ENCODE measurements at regions not wholly inside any gene's neighbourhood (a gene's known extent, or its start where the extent isn't known, plus 50 kb on each side); places are given as distances from the start of the nearest gene placed in this dataset.
"Not testable (repeated sequence)": the region's sequence is repeated elsewhere in the genome, so short reads cannot be mapped to it uniquely, and the experiment has no call there.

DNA sequence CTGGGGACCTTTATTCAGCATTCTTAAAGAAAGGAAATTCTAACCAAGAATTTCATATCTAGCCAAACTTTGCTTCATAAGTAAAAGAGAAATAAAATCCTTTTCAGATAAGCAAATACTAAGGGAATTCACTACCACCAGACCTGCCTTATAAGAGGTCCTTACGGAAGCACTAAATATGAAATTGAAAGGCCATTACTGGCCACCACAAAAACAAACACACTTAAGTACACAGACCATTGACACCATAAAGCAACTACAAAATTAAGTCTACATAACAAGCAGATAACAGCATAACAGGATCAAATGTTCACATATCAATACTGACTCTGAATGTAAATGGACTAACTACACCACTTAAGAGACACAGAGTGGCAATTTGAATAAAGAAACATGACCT lies 361.4 kb upstream of the POU5F2 start:
- no peaks in the 10 kb centered on the region for H3K4me1 ChIP-seq
- no peak overlapping the region for H3K4me3 ChIP-seq
- H3K36me3 ChIP-seq = no peaks in the 10 kb centered on the region
- intact Hi-C loops (cut with DNase I) = no loop called here
- H3K27me3 ChIP-seq = no peaks in the 10 kb centered on the region
- no peak for DNase-seq
- H3K9me3 ChIP-seq = no peaks in the 10 kb centered on the region
- TF ChIP-seq, protein P1, sequence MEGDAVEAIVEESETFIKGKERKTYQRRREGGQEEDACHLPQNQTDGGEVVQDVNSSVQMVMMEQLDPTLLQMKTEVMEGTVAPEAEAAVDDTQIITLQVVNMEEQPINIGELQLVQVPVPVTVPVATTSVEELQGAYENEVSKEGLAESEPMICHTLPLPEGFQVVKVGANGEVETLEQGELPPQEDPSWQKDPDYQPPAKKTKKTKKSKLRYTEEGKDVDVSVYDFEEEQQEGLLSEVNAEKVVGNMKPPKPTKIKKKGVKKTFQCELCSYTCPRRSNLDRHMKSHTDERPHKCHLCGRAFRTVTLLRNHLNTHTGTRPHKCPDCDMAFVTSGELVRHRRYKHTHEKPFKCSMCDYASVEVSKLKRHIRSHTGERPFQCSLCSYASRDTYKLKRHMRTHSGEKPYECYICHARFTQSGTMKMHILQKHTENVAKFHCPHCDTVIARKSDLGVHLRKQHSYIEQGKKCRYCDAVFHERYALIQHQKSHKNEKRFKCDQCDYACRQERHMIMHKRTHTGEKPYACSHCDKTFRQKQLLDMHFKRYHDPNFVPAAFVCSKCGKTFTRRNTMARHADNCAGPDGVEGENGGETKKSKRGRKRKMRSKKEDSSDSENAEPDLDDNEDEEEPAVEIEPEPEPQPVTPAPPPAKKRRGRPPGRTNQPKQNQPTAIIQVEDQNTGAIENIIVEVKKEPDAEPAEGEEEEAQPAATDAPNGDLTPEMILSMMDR (IDR thresholded peaks at IDR 0.05) = no peak
- no peak overlapping the region for H3K27ac ChIP-seq
- H3K9ac ChIP-seq (ENCODE audit: low read depth in 2 of 2, low read length in 2 of 2) = no peak overlapping the region

DNA sequence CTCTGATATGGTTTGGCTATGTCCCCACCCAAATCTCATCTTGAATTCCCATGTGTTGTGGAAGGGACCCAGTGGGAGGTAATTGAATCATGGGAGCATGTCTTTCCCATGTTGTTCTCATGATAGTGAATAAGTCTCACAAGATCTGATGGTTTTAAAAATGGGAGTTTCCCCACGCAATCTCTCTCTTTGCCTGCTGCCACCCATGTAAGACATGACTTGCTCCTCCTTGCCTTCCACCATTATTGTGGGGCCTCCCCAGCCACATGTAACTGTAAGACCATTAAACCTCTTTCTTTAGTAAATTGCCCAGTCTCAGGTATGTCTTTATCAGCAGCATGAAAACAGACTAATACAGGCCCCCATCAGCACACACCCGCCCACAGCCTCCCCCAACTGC lies 356.0 kb upstream of the POU5F2 start:
- H3K4me3 ChIP-seq; intact Hi-C loops (cut with DNase I); H3K9me3 ChIP-seq: not testable (repeated sequence)

GRCh38 chr5:94094793-94095441 lies 353.5 kb upstream of the POU5F2 start:
- intact Hi-C loops (cut with DNase I) = no loop called here
- no peak for DNase-seq
- Histone ChIP-seq H3K27ac (no peak overlapping the region), H3K9me3 (no peaks in the 10 kb centered on the region), H3K4me3 (no peak overlapping the region), H3K36me3 (no peaks in the 10 kb centered on the region), H3K4me1 (no peaks in the 10 kb centered on the region), H3K9ac (ENCODE audit: low read depth in 2 of 2, low read length in 2 of 2) (no peak overlapping the region), H3K27me3 (no peaks in the 10 kb centered on the region)
- TF ChIP-seq, protein P1 (IDR thresholded peaks at IDR 0.05) = no peak

More for the DNA sequence above, 356.0 kb upstream of the POU5F2 start:
- not testable (repeated sequence) for DNase-seq; H3K36me3 ChIP-seq; H3K27ac ChIP-seq; H3K4me1 ChIP-seq; H3K27me3 ChIP-seq; H3K9ac ChIP-seq (ENCODE audit: low read depth in 2 of 2, low read length in 2 of 2)

DNA sequence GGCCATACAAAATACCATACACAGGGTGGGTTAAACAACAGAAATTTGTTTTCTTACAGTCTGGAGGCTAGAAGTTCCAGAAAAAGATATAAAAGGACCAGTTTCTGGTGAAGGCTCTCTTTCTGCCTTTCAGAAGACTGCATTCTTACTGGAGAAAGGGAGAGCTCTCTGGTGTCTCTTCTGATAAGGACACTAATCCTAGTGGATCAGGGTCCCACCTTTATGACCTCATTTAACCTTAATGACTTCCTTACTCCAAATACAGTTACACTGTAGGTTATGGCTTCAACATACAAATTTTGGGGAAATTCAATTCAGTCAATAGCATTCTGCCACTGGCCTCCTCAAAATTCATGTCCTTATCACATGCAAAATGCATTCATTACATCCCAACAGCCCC lies 351.9 kb upstream of the POU5F2 start:
- intact Hi-C loops (cut with DNase I) = no loop called here
- DNase-seq = no peak
- H3K9ac ChIP-seq (ENCODE audit: low read depth in 2 of 2, low read length in 2 of 2) = no peak overlapping the region

DNA sequence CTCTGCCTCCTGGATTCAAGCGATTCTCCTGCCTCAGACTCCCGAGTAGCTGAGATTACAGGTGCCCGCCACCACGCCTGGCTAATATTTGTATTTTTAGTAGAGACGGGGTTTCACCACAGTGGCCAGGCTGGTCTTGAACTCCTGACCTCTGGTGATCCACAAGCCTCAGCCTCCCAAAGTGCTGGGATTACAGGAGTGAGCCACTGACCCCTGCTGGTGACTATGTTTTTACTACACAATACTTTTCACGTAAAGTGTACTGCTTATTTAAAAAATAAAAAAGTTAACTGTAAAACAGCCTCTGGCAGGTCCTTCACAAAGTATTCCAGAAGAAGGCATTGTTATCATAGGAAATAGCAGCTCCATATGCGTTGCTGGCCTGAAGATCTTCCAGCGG lies 345.2 kb upstream of the POU5F2 start:
- H3K4me3 ChIP-seq; H3K9ac ChIP-seq (ENCODE audit: low read depth in 2 of 2, low read length in 2 of 2); H3K4me1 ChIP-seq; H3K27me3 ChIP-seq; H3K9me3 ChIP-seq; intact Hi-C loops (cut with DNase I); DNase-seq; H3K36me3 ChIP-seq; H3K27ac ChIP-seq: not testable (repeated sequence)

More for the DNA sequence above, 351.9 kb upstream of the POU5F2 start:
- TF ChIP-seq, protein P1 (IDR thresholded peaks at IDR 0.05) = no peak
- Histone ChIP-seq H3K9me3 (no peaks in the 10 kb centered on the region), H3K4me1 (no peaks in the 10 kb centered on the region), H3K27ac (no peak overlapping the region), H3K27me3 (no peaks in the 10 kb centered on the region), H3K4me3 (no peak overlapping the region), H3K36me3 (no peaks in the 10 kb centered on the region)

GRCh38 chr5:94086194-94086593 lies 344.8 kb upstream of the POU5F2 start:
- intact Hi-C loops (cut with DNase I) = no loop called here
- TF ChIP-seq, protein P1 (IDR thresholded peaks at IDR 0.05) = no peak
- Histone ChIP-seq H3K36me3 (no peaks in the 10 kb centered on the region), H3K27ac (no peak overlapping the region), H3K27me3 (no peaks in the 10 kb centered on the region), H3K9me3 (no peaks in the 10 kb centered on the region), H3K9ac (ENCODE audit: low read depth in 2 of 2, low read length in 2 of 2) (no peak overlapping the region), H3K4me1 (no peaks in the 10 kb centered on the region), H3K4me3 (no peak overlapping the region)
- DNase-seq = no peak

All from colonic mucosa (tissue), 4 donors.